A549 (cell line): ENCODE measurements at regions not wholly inside any gene's neighbourhood (a gene's known extent, or its start where the extent isn't known, plus 50 kb on each side); places are given as distances from the start of the nearest gene placed in this dataset.

Experiments used
- CTCF ChIP-seq: fragments of >200 bp; sonication (Bioruptor Twin); formaldehyde crosslinking; IDR thresholded peaks from 3 replicates; pipeline ENCODE4 v1.5.1; 2016
- EP300 ChIP-seq, 2 experiments: fragments of >200 bp; sonication (Bioruptor Twin); formaldehyde crosslinking; IDR thresholded peaks; 2 replicates in 1 of 2; 3 replicates in 1 of 2; pipeline ENCODE4 v1.6.1; 2016 to 2017
- GATA3 ChIP-seq: IDR thresholded peaks from 2 replicates; pipeline ENCODE4 v1.6.1; 2012; ENCODE audit warnings: borderline replicate concordance
- NR3C1 ChIP-seq: fragments of >200 bp; sonication (Bioruptor Twin); formaldehyde crosslinking; IDR thresholded peaks from 3 replicates; pipeline ENCODE4 v1.6.1; 2017
- POLR2A ChIP-seq: IDR thresholded peaks from 2 replicates; pipeline ENCODE4 v1.6.1; 2012; ENCODE audit warnings: mild to moderate bottlenecking, low read length
- RCOR1 ChIP-seq: fragments of 150-350 bp; IDR thresholded peaks from 2 replicates; pipeline ENCODE4 v1.6.1; 2014; ENCODE audit warnings: antibody characterized with exemption, low read length, low read depth

DNA sequence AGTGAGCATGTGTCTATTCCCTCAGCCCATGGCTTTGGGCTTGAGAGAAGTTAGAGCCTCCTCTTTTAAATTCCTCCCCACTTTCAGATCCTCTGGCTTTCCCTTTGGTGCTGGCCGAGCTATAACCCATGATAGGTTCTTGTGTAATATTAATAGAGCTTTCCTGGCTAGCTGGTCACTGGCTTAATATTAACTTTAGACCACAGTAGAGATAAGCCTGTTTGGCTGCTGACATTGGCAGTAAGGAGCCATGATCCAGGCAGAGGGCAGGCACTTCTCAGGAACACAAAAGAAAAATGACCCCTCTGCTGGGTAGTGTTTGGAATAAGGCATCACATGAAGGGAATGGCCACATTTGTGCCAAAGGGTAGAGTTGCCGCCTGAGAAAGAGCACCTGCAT, 65.4 kb upstream of the UMPS start:
- no peak for TF ChIP-seq CTCF
- TF ChIP-seq NR3C1: no peak
- no peak for TF ChIP-seq EP300 (IDR thresholded peaks at IDR 0.05)
- no peak for TF ChIP-seq POLR2A
- no peak for TF ChIP-seq RCOR1
- TF ChIP-seq GATA3: no peak
